ES-I3 (cell line): ENCODE measurements at regions not wholly inside any gene's neighbourhood (a gene's known extent, or its start where the extent isn't known, plus 50 kb on each side); places are given as distances from the start of the nearest gene placed in this dataset.

Experiments
- H3K36me3 ChIP-seq: 2 replicates; pipeline ENCODE4 v1.6.1; 2013; ENCODE audit warnings: mild to moderate bottlenecking, low read length, control low read depth, moderate library complexity; ENCODE audit not compliant: insufficient read depth
- H3K4me1 ChIP-seq: 2 replicates; pipeline ENCODE4 v1.6.1; 2013; ENCODE audit warnings: mild to moderate bottlenecking, control low read depth, low read length; ENCODE audit not compliant: insufficient read depth
- H3K9ac ChIP-seq: 2 replicates; pipeline ENCODE4 v1.6.1; 2013; ENCODE audit warnings: low read depth, mild to moderate bottlenecking, low read length, moderate library complexity
- H3K9me3 ChIP-seq: 2 replicates; pipeline ENCODE4 v1.6.1; 2013; ENCODE audit warnings: mild to moderate bottlenecking, low read length, moderate library complexity; ENCODE audit not compliant: control insufficient read depth, insufficient read depth

GRCh38 chr16:48901712-48902374 lies 291.9 kb upstream of the N4BP1 start:
- H3K9ac ChIP-seq = no peak overlapping the region
- H3K9me3 ChIP-seq = no peaks in the 10 kb centered on the region
- H3K4me1 ChIP-seq = no peaks in the 10 kb centered on the region
- H3K36me3 ChIP-seq = no peaks in the 10 kb centered on the region

DNA sequence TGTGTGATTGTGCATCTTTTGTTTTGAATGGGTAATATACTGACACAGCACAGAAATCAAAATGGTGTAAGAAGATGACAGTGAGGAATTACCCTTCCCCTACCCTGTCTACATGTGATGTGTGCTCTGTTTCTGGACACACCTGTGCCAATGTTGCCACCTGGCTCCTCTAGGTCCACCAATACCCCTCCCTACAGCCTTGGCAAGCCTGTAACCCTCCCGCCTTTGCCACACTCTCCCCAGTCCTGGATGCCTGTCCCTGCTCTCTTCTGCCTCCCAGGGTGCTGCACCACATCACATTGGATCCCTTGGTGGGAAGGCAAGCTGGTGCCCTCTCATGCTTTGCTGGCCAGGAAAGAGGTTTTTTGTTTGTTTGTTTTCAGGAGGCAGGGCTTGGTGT lies 289.5 kb upstream of the N4BP1 start:
- Histone ChIP-seq H3K36me3 (no peaks in the 10 kb centered on the region), H3K9ac (no peak overlapping the region), H3K9me3 (no peaks in the 10 kb centered on the region), H3K4me1 (no peaks in the 10 kb centered on the region)

DNA sequence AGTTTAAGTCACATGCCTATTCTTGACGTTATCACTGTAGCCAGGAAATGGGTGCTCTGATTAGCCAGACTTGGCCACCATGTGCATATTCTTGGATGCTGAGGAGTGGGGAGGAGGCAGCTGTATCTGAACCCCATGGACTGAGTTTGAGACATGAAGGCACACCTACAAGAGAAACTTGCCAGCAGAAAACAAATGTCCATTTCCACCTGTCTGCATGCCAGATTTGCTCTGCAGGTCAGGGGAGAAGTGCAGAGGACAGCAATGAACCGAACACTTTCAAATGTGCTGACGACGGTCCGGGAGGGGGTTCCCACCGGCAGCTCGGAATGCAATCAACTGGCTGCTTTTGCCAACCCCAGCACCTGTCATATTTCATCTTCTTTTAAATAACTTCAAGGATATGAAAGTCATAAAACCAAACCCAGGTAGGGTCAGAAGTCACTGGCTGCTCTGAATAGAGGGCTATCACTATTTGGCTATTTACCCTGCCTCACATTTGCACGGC lies 287.8 kb upstream of the N4BP1 start:
- Histone ChIP-seq H3K4me1 (no peaks in the 10 kb centered on the region), H3K9me3 (no peaks in the 10 kb centered on the region), H3K9ac (no peak overlapping the region), H3K36me3 (no peaks in the 10 kb centered on the region)

- no peaks in the 10 kb centered on the region for H3K9me3 ChIP-seq
- H3K9ac ChIP-seq = no peak overlapping the region
- no peaks in the 10 kb centered on the region for H3K4me1 ChIP-seq
- no peaks in the 10 kb centered on the region for H3K36me3 ChIP-seq
Measured at GRCh38 chr16:48895142-48895541, 285.2 kb upstream of the N4BP1 start.

DNA sequence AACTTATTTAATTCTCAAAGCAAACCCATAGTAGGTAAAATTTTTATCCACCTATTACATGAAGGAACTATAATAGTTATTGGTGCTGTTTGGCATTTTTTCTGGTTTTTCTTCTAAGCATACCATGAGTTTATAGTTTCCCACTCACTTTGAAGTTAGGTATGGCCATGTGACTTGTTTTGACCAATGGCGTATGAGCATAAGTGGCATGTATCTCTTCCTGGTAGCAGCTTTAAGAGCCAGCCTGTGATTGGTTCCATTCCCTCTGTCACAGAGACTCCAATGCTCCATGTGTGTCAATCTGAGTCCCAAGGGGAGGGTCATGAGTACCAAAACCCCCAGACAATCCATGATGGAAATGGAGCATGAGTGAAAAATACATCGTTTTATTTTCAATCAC lies 282.9 kb upstream of the N4BP1 start:
- Histone ChIP-seq H3K9ac (no peak overlapping the region), H3K4me1 (no peaks in the 10 kb centered on the region), H3K36me3 (no peaks in the 10 kb centered on the region), H3K9me3 (no peaks in the 10 kb centered on the region)

DNA sequence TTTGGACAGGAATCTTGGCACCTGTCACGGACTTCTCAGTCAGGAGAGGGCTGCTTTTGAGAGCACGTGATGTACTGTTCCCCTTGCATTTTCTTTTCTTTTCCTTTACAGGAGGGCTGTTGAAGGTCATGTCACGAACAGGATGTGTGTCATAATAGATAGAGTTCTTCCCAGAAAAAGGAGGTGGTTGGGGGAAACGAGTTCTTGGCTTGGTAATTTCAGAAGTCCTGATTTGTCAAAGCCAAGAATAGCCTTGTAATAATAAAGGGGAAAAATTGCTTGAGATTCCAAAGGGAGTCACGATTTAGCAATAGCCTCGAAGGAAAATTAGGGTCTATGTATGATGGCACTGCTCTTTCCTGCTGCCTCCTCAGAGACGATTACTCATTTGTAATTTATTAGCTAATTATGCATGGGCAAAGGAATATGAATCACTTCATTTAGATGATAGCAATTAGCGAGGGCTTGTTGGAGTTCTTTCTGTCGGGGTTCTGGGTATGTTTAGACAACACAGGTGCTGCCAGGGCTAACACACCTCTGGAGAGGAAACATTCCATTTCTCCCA lies 277.7 kb upstream of the N4BP1 start:
- H3K9me3 ChIP-seq = no peaks in the 10 kb centered on the region
- no peaks in the 10 kb centered on the region for H3K4me1 ChIP-seq
- H3K36me3 ChIP-seq = no peaks in the 10 kb centered on the region
- no peak overlapping the region for H3K9ac ChIP-seq

DNA sequence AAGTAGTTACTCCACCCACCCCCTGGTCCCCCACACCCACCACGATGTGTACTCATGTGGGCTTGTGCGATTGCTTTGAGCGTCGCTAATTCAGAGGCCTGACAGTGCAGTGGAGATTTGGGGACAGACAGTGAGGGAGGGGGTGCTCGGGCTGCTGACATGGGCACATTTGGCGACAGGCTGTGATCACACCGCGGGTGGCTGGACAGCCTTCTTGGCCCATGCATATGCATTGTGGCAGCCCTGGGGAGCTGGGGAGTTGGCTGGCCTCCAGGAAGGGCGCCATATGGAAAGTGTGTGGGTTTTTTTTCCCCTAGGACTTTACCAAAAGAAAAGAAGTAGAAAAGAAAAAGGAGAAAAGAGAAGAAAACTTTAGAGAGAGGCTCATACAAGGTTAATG lies 275.5 kb upstream of the N4BP1 start:
- Histone ChIP-seq H3K9me3 (no peaks in the 10 kb centered on the region), H3K4me1 (no peaks in the 10 kb centered on the region), H3K36me3 (no peaks in the 10 kb centered on the region), H3K9ac (no peak overlapping the region)

- Histone ChIP-seq H3K36me3 (no peaks in the 10 kb centered on the region), H3K4me1 (no peaks in the 10 kb centered on the region), H3K9me3 (no peaks in the 10 kb centered on the region), H3K9ac (no peak overlapping the region)
Measured at GRCh38 chr16:48881272-48881671, 271.3 kb upstream of the N4BP1 start.

DNA sequence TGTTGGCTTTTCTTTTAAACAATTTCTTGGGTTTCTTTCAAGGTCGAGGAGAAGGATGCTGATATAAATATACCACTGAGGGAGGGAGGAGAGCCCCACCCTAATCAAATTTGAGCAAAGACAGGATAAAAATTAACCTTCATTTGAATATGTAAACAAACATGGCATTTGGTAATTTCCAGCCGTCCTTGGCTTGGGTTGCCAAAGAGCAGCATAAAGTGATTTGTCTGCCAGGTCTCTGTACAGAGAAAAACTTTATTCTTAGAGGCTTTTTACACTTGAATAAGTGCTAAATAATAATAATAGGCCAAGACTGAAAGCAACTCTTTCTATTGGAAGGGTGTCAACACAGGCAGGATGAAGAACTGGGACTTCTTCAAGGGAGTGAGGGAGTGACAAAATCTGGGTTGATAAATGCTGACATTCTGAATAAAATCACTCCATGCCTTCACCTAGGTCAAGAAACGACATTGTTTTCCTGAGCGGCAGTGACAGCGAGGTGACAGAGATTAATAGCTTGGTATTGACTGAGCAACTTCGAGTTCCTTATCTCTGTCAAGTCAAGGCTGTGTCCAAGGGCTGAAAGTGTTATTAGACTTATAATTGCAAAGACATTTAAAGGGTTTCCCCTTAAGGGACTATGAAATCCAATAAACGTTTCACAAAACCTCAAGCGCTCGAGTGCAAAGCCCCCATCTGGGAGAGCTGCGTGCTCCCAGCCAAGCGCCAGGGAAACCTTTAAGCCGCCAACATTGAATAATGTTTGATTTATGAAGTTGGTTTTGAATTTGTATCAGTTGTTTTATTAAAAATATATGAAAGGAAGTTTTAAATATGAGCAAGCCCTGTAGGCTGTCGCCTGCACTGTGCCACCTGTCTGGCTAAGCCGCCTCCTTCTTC lies 269.5 kb upstream of the N4BP1 start:
- H3K4me1 ChIP-seq = no peaks in the 10 kb centered on the region
- H3K36me3 ChIP-seq = no peaks in the 10 kb centered on the region
- H3K9ac ChIP-seq = no peak overlapping the region
- no peaks in the 10 kb centered on the region for H3K9me3 ChIP-seq

DNA sequence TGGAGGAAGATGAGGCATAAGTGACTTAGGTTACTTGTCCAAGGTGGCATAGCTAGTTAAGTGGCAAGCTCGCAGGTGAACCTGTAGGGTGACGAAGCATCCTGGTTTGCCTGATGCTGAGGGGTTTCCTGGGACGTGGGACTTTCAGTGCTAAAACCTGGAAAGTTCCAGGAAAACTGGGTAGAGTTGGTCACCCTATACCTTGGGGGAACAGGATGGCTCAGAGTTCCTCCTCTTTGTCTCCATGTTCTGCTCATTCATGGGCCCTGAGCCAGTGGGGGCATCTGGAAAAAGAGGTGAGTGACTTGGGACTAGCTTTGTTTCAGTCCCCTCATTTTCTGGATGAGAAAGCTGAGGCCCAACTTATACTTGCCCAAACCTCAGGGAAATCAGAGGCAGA lies 268.0 kb upstream of the N4BP1 start:
- H3K9ac ChIP-seq = no peak overlapping the region
- no peaks in the 10 kb centered on the region for H3K4me1 ChIP-seq
- H3K9me3 ChIP-seq = no peaks in the 10 kb centered on the region
- no peaks in the 10 kb centered on the region for H3K36me3 ChIP-seq

- no peaks in the 10 kb centered on the region for H3K4me1 ChIP-seq
- H3K9me3 ChIP-seq = no peaks in the 10 kb centered on the region
- no peaks in the 10 kb centered on the region for H3K36me3 ChIP-seq
- H3K9ac ChIP-seq = no peak overlapping the region
Measured at GRCh38 chr16:48870141-48870540, 260.2 kb upstream of the N4BP1 start.

- Histone ChIP-seq H3K36me3 (no peaks in the 10 kb centered on the region), H3K9me3 (no peaks in the 10 kb centered on the region)
Measured at GRCh38 chr16:48865520-48865919, 255.5 kb upstream of the N4BP1 start.

DNA sequence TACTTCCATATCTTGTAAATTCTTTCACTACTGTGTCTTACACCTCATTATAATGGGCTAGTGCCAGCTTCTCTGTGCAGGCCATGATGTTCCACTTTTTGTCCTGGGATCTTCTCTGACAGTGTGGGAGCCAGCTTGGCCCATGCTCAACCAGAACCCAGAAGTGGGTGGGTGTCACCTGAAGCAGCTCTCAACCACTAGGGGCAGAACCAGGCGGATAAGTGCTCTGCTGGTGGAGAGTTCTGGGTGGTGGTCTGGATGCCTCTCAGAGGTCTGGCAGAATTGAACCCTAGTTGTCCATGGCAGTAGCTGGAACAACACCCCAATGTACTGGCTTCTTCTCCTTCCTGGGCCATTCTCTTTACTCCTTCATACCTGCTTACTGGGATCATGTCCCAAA lies 254.1 kb upstream of the N4BP1 start:
- Histone ChIP-seq H3K9ac (no peak overlapping the region), H3K9me3 (no peaks in the 10 kb centered on the region)

More at GRCh38 chr16:48865520-48865919, 255.5 kb upstream of the N4BP1 start:
- Histone ChIP-seq H3K9ac (no peak overlapping the region), H3K4me1 (no peaks in the 10 kb centered on the region)

GRCh38 chr16:48862087-48862532 lies 252.1 kb upstream of the N4BP1 start:
- H3K4me1 ChIP-seq = no peaks in the 10 kb centered on the region
- no peaks in the 10 kb centered on the region for H3K9me3 ChIP-seq
- H3K9ac ChIP-seq = no peak overlapping the region
- H3K36me3 ChIP-seq = no peaks in the 10 kb centered on the region

More for the DNA sequence above, 254.1 kb upstream of the N4BP1 start:
- H3K4me1 ChIP-seq = no peaks in the 10 kb centered on the region
- no peaks in the 10 kb centered on the region for H3K36me3 ChIP-seq
